ENCODE measurements at regions not wholly inside any gene's neighbourhood (a gene's known extent, or its start where the extent isn't known, plus 50 kb on each side); places are given as distances from the start of the nearest gene placed in this dataset.

DNA sequence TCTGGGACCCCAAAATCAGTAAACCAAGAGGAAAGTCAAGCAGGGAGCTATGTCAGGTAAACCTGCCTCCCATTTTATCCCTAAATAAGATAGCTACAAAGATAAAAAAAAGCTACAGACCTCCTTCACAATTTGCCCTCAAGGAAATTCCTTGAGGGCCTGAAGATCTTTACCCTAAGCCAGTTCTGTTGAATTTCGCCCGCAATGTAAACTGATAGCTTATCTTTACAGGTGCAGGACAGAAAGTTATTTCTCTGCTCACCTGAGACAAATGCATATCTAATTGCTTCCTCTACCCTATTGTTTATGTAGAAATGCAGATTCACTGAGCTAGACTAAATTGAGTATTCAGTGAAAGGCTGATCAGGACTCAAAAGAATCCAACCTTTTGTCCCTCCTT, 153.4 kb upstream of the CHRM3 start:
- no peak for TF ChIP-seq EMX1 (CRISPR knock-in tag; IDR thresholded peaks at IDR 0.05)
- TF ChIP-seq JUN (CRISPR knock-in tag; IDR thresholded peaks at IDR 0.05), result no peak
- TF ChIP-seq, protein P1, sequence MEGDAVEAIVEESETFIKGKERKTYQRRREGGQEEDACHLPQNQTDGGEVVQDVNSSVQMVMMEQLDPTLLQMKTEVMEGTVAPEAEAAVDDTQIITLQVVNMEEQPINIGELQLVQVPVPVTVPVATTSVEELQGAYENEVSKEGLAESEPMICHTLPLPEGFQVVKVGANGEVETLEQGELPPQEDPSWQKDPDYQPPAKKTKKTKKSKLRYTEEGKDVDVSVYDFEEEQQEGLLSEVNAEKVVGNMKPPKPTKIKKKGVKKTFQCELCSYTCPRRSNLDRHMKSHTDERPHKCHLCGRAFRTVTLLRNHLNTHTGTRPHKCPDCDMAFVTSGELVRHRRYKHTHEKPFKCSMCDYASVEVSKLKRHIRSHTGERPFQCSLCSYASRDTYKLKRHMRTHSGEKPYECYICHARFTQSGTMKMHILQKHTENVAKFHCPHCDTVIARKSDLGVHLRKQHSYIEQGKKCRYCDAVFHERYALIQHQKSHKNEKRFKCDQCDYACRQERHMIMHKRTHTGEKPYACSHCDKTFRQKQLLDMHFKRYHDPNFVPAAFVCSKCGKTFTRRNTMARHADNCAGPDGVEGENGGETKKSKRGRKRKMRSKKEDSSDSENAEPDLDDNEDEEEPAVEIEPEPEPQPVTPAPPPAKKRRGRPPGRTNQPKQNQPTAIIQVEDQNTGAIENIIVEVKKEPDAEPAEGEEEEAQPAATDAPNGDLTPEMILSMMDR (IDR thresholded peaks at IDR 0.05), result no peak
- TF ChIP-seq, protein P2, sequence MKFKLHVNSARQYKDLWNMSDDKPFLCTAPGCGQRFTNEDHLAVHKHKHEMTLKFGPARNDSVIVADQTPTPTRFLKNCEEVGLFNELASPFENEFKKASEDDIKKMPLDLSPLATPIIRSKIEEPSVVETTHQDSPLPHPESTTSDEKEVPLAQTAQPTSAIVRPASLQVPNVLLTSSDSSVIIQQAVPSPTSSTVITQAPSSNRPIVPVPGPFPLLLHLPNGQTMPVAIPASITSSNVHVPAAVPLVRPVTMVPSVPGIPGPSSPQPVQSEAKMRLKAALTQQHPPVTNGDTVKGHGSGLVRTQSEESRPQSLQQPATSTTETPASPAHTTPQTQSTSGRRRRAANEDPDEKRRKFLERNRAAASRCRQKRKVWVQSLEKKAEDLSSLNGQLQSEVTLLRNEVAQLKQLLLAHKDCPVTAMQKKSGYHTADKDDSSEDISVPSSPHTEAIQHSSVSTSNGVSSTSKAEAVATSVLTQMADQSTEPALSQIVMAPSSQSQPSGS (CRISPR knock-in tag; IDR thresholded peaks at IDR 0.05; ENCODE audit: borderline replicate concordance, low read depth), result no peak
- TF ChIP-seq, protein P3, sequence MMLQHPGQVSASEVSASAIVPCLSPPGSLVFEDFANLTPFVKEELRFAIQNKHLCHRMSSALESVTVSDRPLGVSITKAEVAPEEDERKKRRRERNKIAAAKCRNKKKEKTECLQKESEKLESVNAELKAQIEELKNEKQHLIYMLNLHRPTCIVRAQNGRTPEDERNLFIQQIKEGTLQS (CRISPR knock-in tag; conservative IDR thresholded peaks at IDR 0.05), result no peak
- TF ChIP-seq, protein P4, sequence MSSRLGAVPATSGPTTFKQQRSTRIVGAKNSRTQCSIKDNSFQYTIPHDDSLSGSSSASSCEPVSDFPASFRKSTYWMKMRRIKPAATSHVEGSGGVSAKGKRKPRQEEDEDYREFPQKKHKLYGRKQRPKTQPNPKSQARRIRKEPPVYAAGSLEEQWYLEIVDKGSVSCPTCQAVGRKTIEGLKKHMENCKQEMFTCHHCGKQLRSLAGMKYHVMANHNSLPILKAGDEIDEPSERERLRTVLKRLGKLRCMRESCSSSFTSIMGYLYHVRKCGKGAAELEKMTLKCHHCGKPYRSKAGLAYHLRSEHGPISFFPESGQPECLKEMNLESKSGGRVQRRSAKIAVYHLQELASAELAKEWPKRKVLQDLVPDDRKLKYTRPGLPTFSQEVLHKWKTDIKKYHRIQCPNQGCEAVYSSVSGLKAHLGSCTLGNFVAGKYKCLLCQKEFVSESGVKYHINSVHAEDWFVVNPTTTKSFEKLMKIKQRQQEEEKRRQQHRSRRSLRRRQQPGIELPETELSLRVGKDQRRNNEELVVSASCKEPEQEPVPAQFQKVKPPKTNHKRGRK (CRISPR knock-in tag; IDR thresholded peaks at IDR 0.05; ENCODE audit: borderline replicate concordance), result no peak
- TF ChIP-seq ESRRA (CRISPR knock-in tag; IDR thresholded peaks at IDR 0.05; ENCODE audit: borderline replicate concordance), result no peak
